ENCODE measurements at regions not wholly inside any gene's neighbourhood (a gene's known extent, or its start where the extent isn't known, plus 50 kb on each side); places are given as distances from the start of the nearest gene placed in this dataset.

DNA sequence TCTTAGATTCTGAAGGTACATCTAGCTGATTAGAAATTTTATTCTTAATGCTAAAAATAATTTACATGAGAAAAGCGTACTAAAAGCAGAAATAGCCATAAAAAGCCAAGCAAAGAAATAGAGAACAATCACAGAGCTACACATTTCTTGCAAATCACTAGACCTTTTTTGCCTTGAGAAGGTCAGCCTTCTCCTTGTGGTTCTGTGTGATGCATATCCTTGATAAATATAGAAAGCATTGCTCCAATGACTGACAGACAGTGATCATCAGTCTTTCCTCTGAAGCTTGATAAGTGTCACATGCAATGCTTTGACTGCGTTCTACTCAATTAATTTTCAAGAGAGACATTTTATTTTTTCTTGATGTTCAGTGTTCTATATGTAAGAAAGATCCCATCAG, 226.9 kb downstream of the CEMIP2 start:
- Histone ChIP-seq H4K20me1 (replicated peaks; ENCODE audit: control insufficient read depth, extremely low read depth, insufficient read depth, low read length) (no peaks in the 10 kb centered on the region), H3K27ac (ENCODE audit: insufficient read depth, low read depth, low read length) (no peak overlapping the region), H3K4me1 (ENCODE audit: control insufficient read depth, extremely low read depth, insufficient read depth, low read length) (no peaks in the 10 kb centered on the region), H3K79me2 (ENCODE audit: control insufficient read depth, insufficient read depth, low read length) (no peaks in the 10 kb centered on the region), H3K9ac (replicated peaks; ENCODE audit: extremely low read depth, insufficient read depth, low read length) (no peak overlapping the region), H3K9me3 (replicated peaks; ENCODE audit: control insufficient read depth, insufficient read depth, low read length) (no peaks in the 10 kb centered on the region), H3K27me3 (ENCODE audit: control insufficient read depth in 2 of 2, insufficient read depth in 2 of 2, low read length in 2 of 2) (peaks cover 0 to 1% of the 10 kb centered on the region in 2 experiments), H2AFZ (ENCODE audit: low read depth, low read length) (no peak overlapping the region), H3K9me1 (replicated peaks; ENCODE audit: control insufficient read depth, extremely low read depth, insufficient read depth, low read length) (no peaks in the 10 kb centered on the region), H3K4me2 (ENCODE audit: insufficient read depth, low read length) (no peak overlapping the region), H3K36me3 (ENCODE audit: control insufficient read depth in 2 of 2, extremely low read depth in 1 of 2, insufficient read depth in 2 of 2, low read length in 2 of 2) (no peaks in the 10 kb centered on the region), H3K4me3 (replicated peaks in 1 of 3; ENCODE audit: insufficient read depth in 1 of 3, low read depth in 1 of 3, low read length in 3 of 3) (no peak overlapping the region)
- TF ChIP-seq JUN (IDR thresholded peaks at IDR 0.05; ENCODE audit: borderline replicate concordance, insufficient read depth, insufficient read length, low read depth) = no peak
- TF ChIP-seq GATA2 (IDR thresholded peaks at IDR 0.05; ENCODE audit: insufficient read depth, insufficient read length, low read depth, low read length) = no peak
- TF ChIP-seq FOS (IDR thresholded peaks at IDR 0.05; ENCODE audit: borderline replicate concordance, insufficient read depth, low read length) = no peak
- TF ChIP-seq MYC (IDR thresholded peaks at IDR 0.05; ENCODE audit: low read depth, low read length) = no peak
- TF ChIP-seq, protein P1, sequence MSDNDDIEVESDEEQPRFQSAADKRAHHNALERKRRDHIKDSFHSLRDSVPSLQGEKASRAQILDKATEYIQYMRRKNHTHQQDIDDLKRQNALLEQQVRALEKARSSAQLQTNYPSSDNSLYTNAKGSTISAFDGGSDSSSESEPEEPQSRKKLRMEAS (IDR thresholded peaks at IDR 0.05; ENCODE audit: insufficient read depth, insufficient read length) = no peak
- TF ChIP-seq EZH2 (IDR thresholded peaks at IDR 0.05; ENCODE audit: borderline replicate concordance, low read depth, low read length, severe bottlenecking) = no peak
- TF ChIP-seq POLR2AphosphoS5 (IDR thresholded peaks at IDR 0.05; ENCODE audit: insufficient read depth, low read depth, low read length) = no peak
- no peak for TF ChIP-seq POLR2A (IDR thresholded peaks at IDR 0.05; ENCODE audit: low read depth, low read length)
- TF ChIP-seq, protein P2, sequence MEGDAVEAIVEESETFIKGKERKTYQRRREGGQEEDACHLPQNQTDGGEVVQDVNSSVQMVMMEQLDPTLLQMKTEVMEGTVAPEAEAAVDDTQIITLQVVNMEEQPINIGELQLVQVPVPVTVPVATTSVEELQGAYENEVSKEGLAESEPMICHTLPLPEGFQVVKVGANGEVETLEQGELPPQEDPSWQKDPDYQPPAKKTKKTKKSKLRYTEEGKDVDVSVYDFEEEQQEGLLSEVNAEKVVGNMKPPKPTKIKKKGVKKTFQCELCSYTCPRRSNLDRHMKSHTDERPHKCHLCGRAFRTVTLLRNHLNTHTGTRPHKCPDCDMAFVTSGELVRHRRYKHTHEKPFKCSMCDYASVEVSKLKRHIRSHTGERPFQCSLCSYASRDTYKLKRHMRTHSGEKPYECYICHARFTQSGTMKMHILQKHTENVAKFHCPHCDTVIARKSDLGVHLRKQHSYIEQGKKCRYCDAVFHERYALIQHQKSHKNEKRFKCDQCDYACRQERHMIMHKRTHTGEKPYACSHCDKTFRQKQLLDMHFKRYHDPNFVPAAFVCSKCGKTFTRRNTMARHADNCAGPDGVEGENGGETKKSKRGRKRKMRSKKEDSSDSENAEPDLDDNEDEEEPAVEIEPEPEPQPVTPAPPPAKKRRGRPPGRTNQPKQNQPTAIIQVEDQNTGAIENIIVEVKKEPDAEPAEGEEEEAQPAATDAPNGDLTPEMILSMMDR (IDR thresholded peaks at IDR 0.05; ENCODE audit: extremely low read depth in 1 of 2, insufficient read depth in 1 of 2, low read depth in 1 of 2, low read length in 2 of 2) = no peak
- BruUV-seq (replicated peaks) = no TSS peak
- intact Hi-C loops (cut with micrococcal nuclease) (no loop called here), dilution Hi-C loops (cut with MboI; ENCODE audit: extremely low pct_ligation_motif_present, low sequenced_read_pairs) (no loop called here)
- FAIRE-seq = no peak
- CTCF ChIA-PET = no interaction called here
- no peak for DNase-seq (ENCODE audit: low read depth, low spot score)
- POLR2A ChIA-PET = no interaction called here

Data from endothelial cell of umbilical vein (primary cell).